Keratinocyte (primary cell): ENCODE measurements at regions not wholly inside any gene's neighbourhood (a gene's known extent, or its start where the extent isn't known, plus 50 kb on each side); places are given as distances from the start of the nearest gene placed in this dataset.

Source experiments
- DNase-seq: peaks from one replicate; pipeline ENCODE4 v3.0.0-alpha.2; 2011; ENCODE audit warnings: low read depth, missing footprints, low spot score
- FAIRE-seq: peaks from 2 replicates; lab custom pipeline; 2011; peaks lifted over from hg19 to GRCh38; lab: Jason Lieb, UNC
- H2AFZ ChIP-seq: 2 replicates; pipeline ENCODE4 v1.6.0; 2012; ENCODE audit warnings: low read length, control low read depth, inconsistent platforms; ENCODE audit not compliant: control insufficient read depth
- H3K27ac ChIP-seq: 2 replicates; pipeline ENCODE4 v1.5.1; 2011; ENCODE audit warnings: low read length; ENCODE audit not compliant: control insufficient read depth, insufficient read depth
- H3K27me3 ChIP-seq: 3 replicates; pipeline ENCODE4 v1.6.0; 2011; ENCODE audit warnings: low read length; ENCODE audit not compliant: control insufficient read depth, insufficient read depth; ENCODE audit errors: extremely low read depth
- H3K36me3 ChIP-seq, 2 experiments: 2 replicates in 1 of 2; 3 replicates in 1 of 2; pipeline ENCODE4 v1.5.1; 2011; ENCODE audit warnings: low read length in 2 of 2, mild to moderate bottlenecking in 1 of 2; ENCODE audit not compliant: control insufficient read depth in 2 of 2, insufficient read depth in 2 of 2; ENCODE audit errors: extremely low read depth in 1 of 2
- H3K4me1 ChIP-seq: 3 replicates; pipeline ENCODE4 v1.5.1; 2011; ENCODE audit warnings: low read length; ENCODE audit not compliant: control insufficient read depth, insufficient read depth; ENCODE audit errors: extremely low read depth
- H3K4me2 ChIP-seq: 3 replicates; pipeline ENCODE4 v1.6.0; 2011; ENCODE audit warnings: low read depth, low read length; ENCODE audit not compliant: control insufficient read depth, insufficient read depth; ENCODE audit errors: extremely low read depth
- H3K4me3 ChIP-seq, 3 experiments: fragments of 200-600 bp in 1 of 3; sonication (generic) in 1 of 3; 2 replicates in 2 of 3; 3 replicates in 1 of 3; pipeline ENCODE4 v1.5.1; 2011 to 2016; ENCODE audit warnings: low read length in 3 of 3, mild to moderate bottlenecking in 3 of 3, control low read depth in 2 of 3, inconsistent platforms in 1 of 3, low read depth in 1 of 3, mixed read lengths in 1 of 3, mixed run types in 1 of 3, moderate library complexity in 1 of 3; ENCODE audit not compliant: control insufficient read depth in 2 of 3, insufficient read depth in 2 of 3; ENCODE audit errors: extremely low read depth in 1 of 3
- H3K79me2 ChIP-seq: 2 replicates; pipeline ENCODE4 v1.6.0; 2012; ENCODE audit warnings: low read length; ENCODE audit not compliant: control insufficient read depth, insufficient read depth
- H3K9ac ChIP-seq: 3 replicates; pipeline ENCODE4 v1.6.0; 2011; ENCODE audit warnings: low read length; ENCODE audit not compliant: control insufficient read depth, insufficient read depth; ENCODE audit errors: extremely low read depth
- H3K9me1 ChIP-seq: 3 replicates; pipeline ENCODE4 v1.6.0; 2011; ENCODE audit warnings: low read length; ENCODE audit not compliant: control insufficient read depth, insufficient read depth; ENCODE audit errors: extremely low read depth
- H3K9me3 ChIP-seq: 2 replicates; pipeline ENCODE4 v1.5.1; 2012; ENCODE audit warnings: low read depth, low read length; ENCODE audit not compliant: control insufficient read depth
- H4K20me1 ChIP-seq: 3 replicates; pipeline ENCODE4 v1.6.0; 2011; ENCODE audit warnings: low read length; ENCODE audit not compliant: control insufficient read depth, insufficient read depth; ENCODE audit errors: extremely low read depth
- EZH2 ChIP-seq: IDR thresholded peaks from one replicate; pipeline ENCODE4 v1.6.1; 2012; ENCODE audit warnings: inconsistent platforms, mild to moderate bottlenecking, low read length, moderate library complexity
- dilution Hi-C: fragments of 300-500 bp; cut with MboI; formaldehyde crosslinking; loops from one replicate; pipeline ENCODE4 v1.7.0; 2020; ENCODE audit warnings: low sequenced_read_pairs; ENCODE audit not compliant: extremely low pct_ligation_motif_present
- TF ChIP-seq, protein P1 (sequence below), 3 experiments: IDR thresholded peaks in 1 of 3; conservative IDR thresholded peaks in 1 of 3; optimal IDR thresholded peaks in 1 of 3; 2 replicates in 2 of 3; 3 replicates in 1 of 3; pipeline versions ENCODE3 to v1.5.1; 2011; ENCODE audit warnings: low read length in 3 of 3, mild to moderate bottlenecking in 3 of 3, moderate library complexity in 2 of 3, control low read depth in 1 of 3, inconsistent platforms in 1 of 3; ENCODE audit not compliant: insufficient read depth in 2 of 3; ENCODE audit errors: extremely low read depth in 1 of 3

DNA sequence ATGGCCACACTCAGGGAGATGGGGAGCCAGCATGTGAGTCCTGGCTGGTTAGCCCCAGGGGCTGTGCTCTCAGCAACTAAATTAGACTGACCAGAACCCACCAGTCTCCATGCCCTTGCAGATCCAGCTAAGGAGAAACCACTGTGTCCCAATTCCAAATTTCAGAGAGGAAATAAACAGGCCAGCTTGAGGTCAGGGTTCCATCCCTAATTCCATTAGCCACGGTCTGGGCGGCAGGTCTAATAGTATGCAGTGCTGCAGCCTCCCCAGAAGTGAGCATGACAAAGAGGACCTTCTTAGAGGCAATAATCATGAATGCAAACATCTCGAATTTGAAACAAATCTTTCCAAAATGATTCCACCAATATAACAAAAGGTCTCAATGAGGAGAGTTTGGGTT, 671.2 kb downstream of the BCL11A start:
- no peaks in the 10 kb centered on the region for H3K79me2 ChIP-seq
- H3K36me3 ChIP-seq = no peaks in the 10 kb centered on the region
- H3K27ac ChIP-seq = no peak overlapping the region
- DNase-seq (no peak), FAIRE-seq (no peak)
- no peak for TF ChIP-seq EZH2
- TF ChIP-seq, protein P1, sequence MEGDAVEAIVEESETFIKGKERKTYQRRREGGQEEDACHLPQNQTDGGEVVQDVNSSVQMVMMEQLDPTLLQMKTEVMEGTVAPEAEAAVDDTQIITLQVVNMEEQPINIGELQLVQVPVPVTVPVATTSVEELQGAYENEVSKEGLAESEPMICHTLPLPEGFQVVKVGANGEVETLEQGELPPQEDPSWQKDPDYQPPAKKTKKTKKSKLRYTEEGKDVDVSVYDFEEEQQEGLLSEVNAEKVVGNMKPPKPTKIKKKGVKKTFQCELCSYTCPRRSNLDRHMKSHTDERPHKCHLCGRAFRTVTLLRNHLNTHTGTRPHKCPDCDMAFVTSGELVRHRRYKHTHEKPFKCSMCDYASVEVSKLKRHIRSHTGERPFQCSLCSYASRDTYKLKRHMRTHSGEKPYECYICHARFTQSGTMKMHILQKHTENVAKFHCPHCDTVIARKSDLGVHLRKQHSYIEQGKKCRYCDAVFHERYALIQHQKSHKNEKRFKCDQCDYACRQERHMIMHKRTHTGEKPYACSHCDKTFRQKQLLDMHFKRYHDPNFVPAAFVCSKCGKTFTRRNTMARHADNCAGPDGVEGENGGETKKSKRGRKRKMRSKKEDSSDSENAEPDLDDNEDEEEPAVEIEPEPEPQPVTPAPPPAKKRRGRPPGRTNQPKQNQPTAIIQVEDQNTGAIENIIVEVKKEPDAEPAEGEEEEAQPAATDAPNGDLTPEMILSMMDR (optimal IDR thresholded peaks at IDR 0.05 in 1 of 3, IDR thresholded peaks at IDR 0.05 in 1 of 3, conservative IDR thresholded peaks at IDR 0.05 in 1 of 3; ENCODE audit: extremely low read depth in 1 of 3, insufficient read depth in 2 of 3, low read length in 3 of 3) = no peak
- H3K27me3 ChIP-seq = no peaks in the 10 kb centered on the region
- no peak overlapping the region for H3K9ac ChIP-seq
- no peaks in the 10 kb centered on the region for H3K9me1 ChIP-seq
- H3K4me3 ChIP-seq = no peak overlapping the region
- no peaks in the 10 kb centered on the region for H3K4me1 ChIP-seq
- no peaks in the 10 kb centered on the region for H4K20me1 ChIP-seq
- H3K9me3 ChIP-seq = no peaks in the 10 kb centered on the region
- no peak overlapping the region for H3K4me2 ChIP-seq
- dilution Hi-C loops = no loop called here
- no peak overlapping the region for H2AFZ ChIP-seq

DNA sequence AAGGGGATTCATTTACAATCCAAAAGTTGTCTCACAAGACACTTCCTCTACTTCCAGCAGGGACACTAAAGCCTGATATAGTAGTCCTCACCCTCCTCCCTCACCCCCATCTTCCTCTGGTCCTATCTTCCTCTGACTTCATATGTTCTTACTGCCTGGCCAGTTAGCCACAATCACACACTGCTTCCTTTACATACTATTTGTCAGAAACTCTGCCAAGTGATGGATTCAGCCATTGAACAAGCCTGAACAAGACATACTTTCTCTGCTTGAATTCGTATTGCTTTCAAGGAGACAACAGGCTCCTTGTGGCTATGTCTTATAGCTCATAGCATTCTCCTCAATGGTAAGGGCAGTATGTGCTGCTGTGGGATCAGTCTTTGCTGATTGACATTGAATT, 672.2 kb downstream of the BCL11A start:
- Histone ChIP-seq H3K9me3 (no peaks in the 10 kb centered on the region), H2AFZ (no peak overlapping the region), H3K4me2 (no peak overlapping the region), H3K4me3 (no peak overlapping the region), H3K36me3 (no peaks in the 10 kb centered on the region), H4K20me1 (no peaks in the 10 kb centered on the region), H3K27ac (no peak overlapping the region), H3K9me1 (no peaks in the 10 kb centered on the region), H3K9ac (no peak overlapping the region), H3K27me3 (no peaks in the 10 kb centered on the region), H3K79me2 (no peaks in the 10 kb centered on the region), H3K4me1 (no peaks in the 10 kb centered on the region)
- no peak for TF ChIP-seq EZH2
- TF ChIP-seq, protein P1 (optimal IDR thresholded peaks at IDR 0.05 in 1 of 3, IDR thresholded peaks at IDR 0.05 in 1 of 3, conservative IDR thresholded peaks at IDR 0.05 in 1 of 3; ENCODE audit: extremely low read depth in 1 of 3, insufficient read depth in 2 of 3, low read length in 3 of 3) = no peak
- DNase-seq (peak; percentile 21), FAIRE-seq (peak; percentile 79)
- dilution Hi-C loops = no loop called here
